LHCN-M2 (cell line): ENCODE measurements at regions not wholly inside any gene's neighbourhood (a gene's known extent, or its start where the extent isn't known, plus 50 kb on each side); places are given as distances from the start of the nearest gene placed in this dataset.

ENCODE experiments used
- DNase-seq: peaks from one replicate; pipeline ENCODE4 v3.0.0-alpha.2; 2012; ENCODE audit warnings: low read depth

DNA sequence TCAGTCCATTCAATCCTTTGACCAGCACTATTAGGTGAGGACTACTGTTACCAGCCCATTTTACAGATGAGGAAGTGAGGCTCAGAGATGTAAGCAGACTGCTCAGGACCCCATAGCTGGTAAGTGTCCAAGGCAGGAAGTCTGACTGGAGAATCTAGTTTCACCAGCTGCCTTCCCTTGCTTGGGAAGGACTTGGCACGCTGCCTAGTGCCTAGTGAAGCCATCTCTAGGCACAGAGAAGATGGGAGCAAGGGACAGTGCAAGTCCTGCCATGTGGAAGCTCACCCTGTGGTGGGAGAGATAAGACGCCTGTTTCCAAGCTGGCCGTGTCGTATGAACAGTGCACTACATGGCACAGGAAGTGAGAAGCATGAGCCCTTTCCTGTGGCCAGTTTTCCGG, 111.8 kb upstream of the TMC3 start:
- peak; percentile 7 for DNase-seq

GRCh38 chr15:81484086-81484955, 110.3 kb upstream of the TMC3 start:
- DNase-seq: no peak

DNA sequence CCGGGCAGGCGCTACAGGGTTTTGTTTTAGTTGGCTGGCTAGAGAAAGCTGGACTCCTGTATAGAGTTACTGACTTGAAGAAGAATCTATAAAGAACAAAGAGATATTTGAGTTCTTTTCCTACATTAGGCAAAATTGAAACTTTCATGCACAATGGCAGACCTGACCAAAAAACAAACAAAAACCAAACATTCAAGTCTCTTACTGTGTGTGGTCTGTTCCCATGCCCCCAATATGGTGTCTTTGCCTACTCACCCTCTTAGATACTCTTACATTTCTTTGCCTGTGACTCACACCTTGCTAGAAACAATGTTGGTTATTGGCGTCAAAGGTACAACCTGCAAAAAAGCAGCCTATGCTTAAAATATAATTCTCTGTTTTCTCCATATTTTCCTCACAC, 109.5 kb upstream of the TMC3 start:
- DNase-seq: no peak

GRCh38 chr15:81481346-81481745, 107.3 kb upstream of the TMC3 start:
- no peak for DNase-seq

GRCh38 chr15:81480645-81481053, 106.6 kb upstream of the TMC3 start:
- DNase-seq: peak; percentile 56

GRCh38 chr15:81478354-81478753, 104.3 kb upstream of the TMC3 start:
- no peak for DNase-seq

- DNase-seq: no peak
Observed at GRCh38 chr15:81475926-81476325, 101.9 kb upstream of the TMC3 start.

- DNase-seq: no peak
Observed at GRCh38 chr15:81475471-81475870, 101.5 kb upstream of the TMC3 start.

DNA sequence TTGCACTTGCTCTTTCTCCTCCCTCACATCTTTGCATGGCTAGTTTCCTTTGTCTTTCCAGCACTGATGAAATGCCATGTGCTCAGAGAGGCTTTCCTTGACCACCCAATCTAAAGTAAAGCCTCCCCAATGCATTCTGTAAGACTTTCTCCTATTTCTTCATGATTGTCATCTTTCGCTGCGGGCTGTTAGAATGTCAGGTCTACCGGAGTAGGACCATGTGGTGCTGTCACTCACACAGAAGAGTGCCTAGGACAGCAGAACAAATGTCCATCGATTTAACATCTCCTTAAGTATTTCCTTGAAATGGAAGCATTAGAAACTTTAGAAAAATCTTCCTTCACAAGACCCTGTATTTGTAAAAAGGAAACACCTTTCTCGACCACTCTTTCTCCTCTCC, 99.9 kb upstream of the TMC3 start:
- no peak for DNase-seq

GRCh38 chr15:81473177-81473576, 99.2 kb upstream of the TMC3 start:
- no peak for DNase-seq

GRCh38 chr15:81471151-81471550, 97.1 kb upstream of the TMC3 start:
- DNase-seq: no peak

- DNase-seq: no peak
Observed at GRCh38 chr15:81469154-81469553, 95.1 kb upstream of the TMC3 start.

DNA sequence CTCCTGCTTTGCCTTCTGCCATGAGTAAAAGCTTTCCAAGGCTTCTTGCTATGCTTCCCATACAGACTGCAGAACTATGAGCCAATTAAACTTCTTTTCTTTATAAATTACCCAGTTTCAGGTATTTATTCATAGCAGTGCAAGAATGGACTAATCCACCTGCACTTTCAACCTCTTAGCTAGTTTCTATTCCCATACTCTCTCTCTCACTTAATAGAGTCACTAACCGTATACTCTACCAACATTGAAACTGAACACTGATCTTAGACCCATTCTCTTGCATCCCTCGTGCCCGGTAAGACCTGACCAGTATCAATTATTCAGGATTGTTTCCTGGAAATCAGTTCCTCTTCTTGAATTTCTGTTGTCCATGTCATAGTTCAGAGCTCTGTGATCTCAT, 92.7 kb upstream of the TMC3 start:
- DNase-seq: no peak

- DNase-seq: peak; percentile 63
Observed at GRCh38 chr15:81454024-81454423, 80.0 kb upstream of the TMC3 start.

DNA sequence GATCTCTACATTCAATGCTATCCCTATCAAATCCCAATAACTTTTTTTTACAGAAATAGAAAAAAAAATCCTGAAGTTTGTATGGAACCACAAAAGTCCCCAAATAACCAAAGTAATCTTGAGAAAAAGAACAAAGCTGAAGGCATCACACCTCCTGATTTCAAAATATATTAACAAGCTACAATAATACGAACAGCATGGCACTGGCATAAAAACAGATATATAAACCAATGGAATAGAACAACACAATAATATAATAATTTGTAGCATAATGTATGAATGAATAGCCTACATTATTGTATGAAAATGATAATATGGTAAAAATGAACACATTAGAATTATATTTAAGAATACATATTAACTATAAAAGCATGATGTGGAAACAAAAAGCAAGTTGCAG, 76.7 kb upstream of the TMC3 start:
- DNase-seq: no peak

- DNase-seq: no peak
Observed at GRCh38 chr15:81449836-81450474, 75.9 kb upstream of the TMC3 start.

DNA sequence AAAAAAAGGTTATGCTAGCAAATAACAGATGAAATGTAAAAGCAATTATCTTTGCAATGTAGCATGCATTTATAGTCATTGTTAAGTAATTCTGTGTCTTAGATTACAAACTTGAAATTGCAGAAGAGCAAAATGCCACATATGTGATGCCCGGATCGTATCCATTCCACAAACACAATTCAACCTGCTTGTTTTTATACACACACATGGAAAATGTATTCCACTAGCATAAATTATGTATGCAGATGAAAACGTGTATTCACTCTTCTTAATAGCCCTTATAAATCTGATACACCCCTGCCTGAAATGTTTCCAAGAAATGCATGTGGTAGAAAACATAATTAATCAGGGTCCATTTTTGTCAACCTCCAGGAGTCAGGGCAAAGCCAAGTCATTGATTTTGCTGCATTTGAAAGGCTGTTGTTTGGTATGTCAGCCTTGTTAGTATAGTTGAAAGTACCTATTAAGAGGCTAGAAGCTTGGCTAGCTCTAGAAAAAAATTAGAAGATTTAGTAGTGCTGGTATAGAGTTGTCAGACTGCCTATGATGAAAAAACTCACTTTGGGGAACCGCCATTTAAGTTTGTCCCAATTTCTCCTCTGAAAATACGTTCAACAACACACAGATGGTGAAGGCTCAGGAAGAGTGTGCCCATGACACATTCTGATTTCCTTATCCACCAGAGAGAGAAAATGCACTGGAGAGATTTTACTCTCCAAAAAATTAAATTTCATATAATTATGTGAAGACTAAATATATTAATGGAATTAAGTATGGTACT, 69.2 kb upstream of the TMC3 start:
- DNase-seq: no peak

DNA sequence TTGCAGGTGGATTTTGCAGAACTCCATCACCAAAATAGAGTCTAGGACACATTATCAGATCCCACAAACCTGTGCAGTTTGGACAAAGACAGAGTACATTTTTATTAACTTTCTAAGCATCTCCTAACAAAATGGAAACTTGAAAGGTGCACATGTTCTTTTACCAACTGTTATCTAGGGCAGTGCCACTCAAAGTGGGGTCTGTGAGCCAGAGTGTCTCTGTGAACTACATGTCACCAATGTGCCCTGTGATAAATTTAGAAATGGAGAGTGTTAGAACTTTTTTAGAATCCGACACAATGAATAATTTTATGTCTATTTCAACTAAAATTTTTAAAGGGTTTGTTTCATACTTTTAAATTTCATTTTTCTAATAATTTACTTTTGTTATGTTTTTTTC, 68.4 kb upstream of the TMC3 start:
- no peak for DNase-seq

GRCh38 chr15:81434851-81435250, 60.8 kb upstream of the TMC3 start:
- no peak for DNase-seq

DNA sequence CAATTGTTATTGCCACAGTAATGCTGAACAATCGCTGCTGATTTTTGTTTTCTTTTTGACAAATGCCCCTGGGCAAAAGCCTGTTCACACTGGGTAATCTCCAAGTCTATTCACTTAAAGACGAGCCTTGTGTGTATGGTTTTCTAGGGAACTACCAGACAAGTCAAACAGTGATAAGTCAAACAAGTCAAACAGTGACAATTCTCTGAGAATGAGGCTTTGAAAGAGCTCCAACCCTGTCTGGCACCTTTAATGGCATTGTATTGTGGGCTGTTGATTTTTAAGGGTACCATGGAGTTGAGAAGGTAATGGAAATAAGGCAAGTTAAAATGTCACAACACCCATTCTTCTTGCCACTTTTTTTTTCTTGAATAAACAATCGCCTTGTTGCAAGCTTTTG, 59.4 kb upstream of the TMC3 start:
- DNase-seq: no peak

GRCh38 chr15:81432179-81432578, 58.2 kb upstream of the TMC3 start:
- no peak for DNase-seq

- no peak for DNase-seq
Observed at GRCh38 chr15:81427176-81427575, 53.2 kb upstream of the TMC3 start.

DNA sequence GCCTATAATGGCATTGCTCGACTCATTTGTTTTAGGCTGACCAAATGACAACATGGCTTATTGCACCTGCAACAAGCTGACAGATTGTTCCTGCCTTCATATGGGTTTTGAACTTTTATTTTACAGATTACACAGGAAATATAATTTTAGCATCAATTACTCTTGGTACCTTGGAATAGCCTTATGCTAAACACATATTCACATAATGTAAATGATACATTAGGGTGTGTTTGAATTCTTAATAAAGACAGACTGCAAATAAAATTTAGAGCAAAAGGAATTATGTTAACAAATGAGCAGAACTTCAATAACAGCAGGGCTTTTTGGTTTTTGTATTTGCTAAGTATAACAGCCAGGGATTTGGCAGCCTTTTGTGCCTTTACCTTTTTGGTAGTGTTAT, 51.9 kb upstream of the TMC3 start:
- no peak for DNase-seq
